ENCODE measurements at regions not wholly inside any gene's neighbourhood (a gene's known extent, or its start where the extent isn't known, plus 50 kb on each side); places are given as distances from the start of the nearest gene placed in this dataset.

GRCh38 chr5:18420711-18421110 lies 786.5 kb downstream of the TAF11L14 start:
- no peak for ATAC-seq (ENCODE audit: low FRiP score)
- no peak for DNase-seq (ENCODE audit: low spot score)
- TF ChIP-seq, protein P1, sequence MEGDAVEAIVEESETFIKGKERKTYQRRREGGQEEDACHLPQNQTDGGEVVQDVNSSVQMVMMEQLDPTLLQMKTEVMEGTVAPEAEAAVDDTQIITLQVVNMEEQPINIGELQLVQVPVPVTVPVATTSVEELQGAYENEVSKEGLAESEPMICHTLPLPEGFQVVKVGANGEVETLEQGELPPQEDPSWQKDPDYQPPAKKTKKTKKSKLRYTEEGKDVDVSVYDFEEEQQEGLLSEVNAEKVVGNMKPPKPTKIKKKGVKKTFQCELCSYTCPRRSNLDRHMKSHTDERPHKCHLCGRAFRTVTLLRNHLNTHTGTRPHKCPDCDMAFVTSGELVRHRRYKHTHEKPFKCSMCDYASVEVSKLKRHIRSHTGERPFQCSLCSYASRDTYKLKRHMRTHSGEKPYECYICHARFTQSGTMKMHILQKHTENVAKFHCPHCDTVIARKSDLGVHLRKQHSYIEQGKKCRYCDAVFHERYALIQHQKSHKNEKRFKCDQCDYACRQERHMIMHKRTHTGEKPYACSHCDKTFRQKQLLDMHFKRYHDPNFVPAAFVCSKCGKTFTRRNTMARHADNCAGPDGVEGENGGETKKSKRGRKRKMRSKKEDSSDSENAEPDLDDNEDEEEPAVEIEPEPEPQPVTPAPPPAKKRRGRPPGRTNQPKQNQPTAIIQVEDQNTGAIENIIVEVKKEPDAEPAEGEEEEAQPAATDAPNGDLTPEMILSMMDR (IDR thresholded peaks at IDR 0.05), result no peak

DNA sequence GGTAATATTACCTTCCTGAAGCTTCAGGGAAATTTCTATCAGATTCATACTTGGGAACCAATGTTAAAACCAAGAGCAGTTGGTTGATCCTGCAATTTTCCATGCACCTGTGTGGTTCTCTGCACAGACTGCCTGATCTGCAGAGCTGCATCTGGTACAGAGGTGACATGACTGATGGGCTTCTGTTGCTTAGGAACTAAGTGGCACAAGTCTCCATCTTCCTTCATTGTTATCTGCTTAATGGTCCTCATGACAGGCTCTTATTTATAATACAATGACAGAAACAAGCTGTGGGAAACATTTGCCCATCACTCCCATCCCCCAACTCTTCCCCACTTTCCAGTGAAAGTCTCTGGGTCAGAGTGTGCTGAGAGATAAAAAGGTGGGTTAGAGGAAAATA lies 799.1 kb downstream of the TAF11L14 start:
- DNase-seq (ENCODE audit: low spot score) (no peak), ATAC-seq (ENCODE audit: low FRiP score) (no peak)
- TF ChIP-seq, protein P1 (IDR thresholded peaks at IDR 0.05), result no peak

- TF ChIP-seq, protein P1 (IDR thresholded peaks at IDR 0.05), result no peak
- ATAC-seq (ENCODE audit: low FRiP score), result no peak
- no peak for DNase-seq (ENCODE audit: low spot score)
Observed at GRCh38 chr5:18438126-18438525, 803.9 kb downstream of the TAF11L14 start.

DNA sequence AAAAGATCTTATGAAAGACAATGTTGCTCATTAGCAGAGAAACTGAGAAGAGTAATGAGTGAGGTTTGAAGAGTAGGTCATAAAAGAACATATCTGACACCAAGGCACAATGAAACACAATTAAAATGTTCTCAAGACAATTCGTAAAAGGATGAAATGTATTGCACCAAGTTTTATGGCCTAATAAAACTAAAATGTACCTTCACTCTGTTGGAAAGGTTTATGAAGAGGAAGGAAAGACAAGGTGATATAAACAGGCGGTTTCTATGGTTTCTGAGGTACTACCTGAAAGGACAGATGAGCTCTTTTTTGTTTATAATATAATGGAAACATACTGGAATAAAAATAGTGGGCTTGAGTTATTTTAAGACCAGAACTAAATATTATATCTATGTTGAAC lies 821.3 kb downstream of the TAF11L14 start:
- ATAC-seq (ENCODE audit: low FRiP score), result no peak
- TF ChIP-seq, protein P1 (IDR thresholded peaks at IDR 0.05), result no peak

GRCh38 chr5:18457255-18457654 lies 823.0 kb downstream of the TAF11L14 start:
- ATAC-seq (ENCODE audit: low FRiP score), result no peak
- TF ChIP-seq, protein P1 (IDR thresholded peaks at IDR 0.05), result no peak
- no peak for DNase-seq (ENCODE audit: low spot score)

More for the DNA sequence above, 821.3 kb downstream of the TAF11L14 start:
- DNase-seq (ENCODE audit: low spot score), result no peak

DNA sequence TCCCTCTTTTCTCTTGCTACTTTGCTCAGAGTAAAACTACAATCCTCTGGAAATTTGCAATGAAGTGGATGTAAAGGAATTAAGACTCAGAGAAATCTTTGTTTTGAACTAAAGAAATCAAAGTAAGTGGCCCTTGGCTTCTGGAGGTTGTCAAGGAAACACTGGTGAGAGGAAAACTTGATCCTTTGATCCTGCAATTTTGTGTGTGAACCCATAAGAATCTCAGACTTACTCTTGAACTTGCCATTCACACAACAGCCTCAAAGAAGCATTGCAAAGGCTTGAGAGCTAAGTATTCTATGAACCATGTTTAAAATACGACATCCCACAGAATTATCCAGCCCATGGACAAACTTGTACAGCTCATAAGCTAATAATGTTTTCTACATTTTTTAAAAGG lies 827.5 kb downstream of the TAF11L14 start:
- ATAC-seq (ENCODE audit: low FRiP score), result no peak
- DNase-seq (ENCODE audit: low spot score), result no peak

More for the DNA sequence above, 827.5 kb downstream of the TAF11L14 start:
- TF ChIP-seq, protein P1 (IDR thresholded peaks at IDR 0.05), result no peak

Measured in omental fat pad (tissue), 3 donors.